HepG2 (cell line): ENCODE measurements at regions not wholly inside any gene's neighbourhood (a gene's known extent, or its start where the extent isn't known, plus 50 kb on each side); places are given as distances from the start of the nearest gene placed in this dataset.

Experiments used
- ATAC-seq: fragments of 200-7000 bp; cut with Tn5 transposase; 3 replicates; pipeline ENCODE4 v1.9.1; 2020; ENCODE audit warnings: mild to moderate bottlenecking, moderate library complexity
- BruUV-seq: library from RNA; stranded (reverse); fragments of 400-500 nt; replicated peaks from 2 replicates; lab custom pipeline; 2021; lab: Mats Ljungman, UMichigan
- CTCF ChIA-PET: fragments of 300-600 bp; formaldehyde crosslinking; extraction: SDS; loops from one replicate; lab custom pipeline; 2021; ENCODE audit warnings: low total read pairs, inconsistent platforms, low intra/inter-chr PET ratio; lab: Yijun Ruan, JAX
- POLR2A ChIA-PET: fragments of 350-600 bp; sonication (Branson Sonifier 250); formaldehyde crosslinking; loops from one replicate; lab custom pipeline; 2020; ENCODE audit warnings: antibody characterized with exemption, inconsistent platforms; lab: Yijun Ruan, JAX
- DNase-seq: peaks from one replicate; pipeline ENCODE4 v3.0.0-alpha.2; 2015; ENCODE audit warnings: low spot score
- FAIRE-seq: peaks from 3 replicates; lab custom pipeline; 2011; peaks lifted over from hg19 to GRCh38; lab: Jason Lieb, UNC
- H2AFZ ChIP-seq: one replicate; pipeline ENCODE4 v1.6.1; 2011; ENCODE audit warnings: low read length, inconsistent platforms
- H3K27ac ChIP-seq: fragments of 300-600 bp; 3 replicates; pipeline ENCODE4 v1.8.0; 2011; ENCODE audit warnings: mixed run types, mild to moderate bottlenecking, mixed read lengths, low read length, inconsistent platforms; ENCODE audit not compliant: insufficient read depth; ENCODE audit errors: extremely low read length
- H3K27me3 ChIP-seq, 2 experiments: fragments of 200-600 bp in 1 of 2; 2 replicates in 1 of 2; 3 replicates in 1 of 2; pipeline versions ENCODE4 v1.6.0 to v1.8.0; 2011; ENCODE audit warnings: low read length in 2 of 2, mild to moderate bottlenecking in 2 of 2, moderate library complexity in 2 of 2, inconsistent platforms in 1 of 2; ENCODE audit not compliant: insufficient read depth in 2 of 2, control insufficient read depth in 1 of 2
- H3K36me3 ChIP-seq, 2 experiments: fragments of 200-600 bp in 1 of 2; replicated peaks in 1 of 2; 2 replicates in 1 of 2; 3 replicates in 1 of 2; pipeline versions ENCODE4 v1.5.1 to v1.8.0; 2011; ENCODE audit warnings: low read length in 2 of 2, inconsistent platforms in 1 of 2; ENCODE audit not compliant: insufficient read depth in 2 of 2, control insufficient read depth in 1 of 2
- H3K4me1 ChIP-seq: 2 replicates; pipeline ENCODE4 v1.5.1; 2012; ENCODE audit warnings: low read length, inconsistent platforms; ENCODE audit not compliant: insufficient read depth
- H3K4me2 ChIP-seq: 2 replicates; pipeline ENCODE4 v1.6.0; 2011; ENCODE audit warnings: low read depth, low read length, inconsistent platforms
- H3K4me3 ChIP-seq, 3 experiments: fragments of 200-600 bp in 1 of 3; sonication (generic), shearing (Covaris generic) in 1 of 3; replicated peaks in 1 of 3; 2 replicates each; pipeline ENCODE4 v1.5.1; 2011 to 2016; ENCODE audit warnings: low read length in 3 of 3, inconsistent platforms in 2 of 3, low read depth in 2 of 3, mild to moderate bottlenecking in 2 of 3, control low read depth in 1 of 3, mixed read lengths in 1 of 3; ENCODE audit not compliant: insufficient read depth in 1 of 3
- H3K79me2 ChIP-seq: one replicate; pipeline ENCODE4 v1.6.1; 2011; ENCODE audit warnings: low read length, inconsistent platforms; ENCODE audit not compliant: insufficient read depth
- H3K9ac ChIP-seq: 2 replicates; pipeline ENCODE4 v1.6.0; 2011; ENCODE audit warnings: mild to moderate bottlenecking, low read depth, low read length, inconsistent platforms; ENCODE audit not compliant: insufficient read depth
- H3K9me3 ChIP-seq: 2 replicates; pipeline ENCODE4 v1.5.1; 2012; ENCODE audit warnings: mild to moderate bottlenecking, low read length
- H4K20me1 ChIP-seq: 2 replicates; pipeline ENCODE4 v1.6.0; 2011; ENCODE audit warnings: inconsistent platforms, mild to moderate bottlenecking, low read length, moderate library complexity; ENCODE audit not compliant: insufficient read depth
- BRD4 ChIP-seq: sonication (generic); formaldehyde crosslinking; IDR thresholded peaks from 2 replicates; pipeline ENCODE4 v1.4.0; 2020; ENCODE audit warnings: missing genetic modification reagents
- FOXA3 ChIP-seq: IDR thresholded peaks from 2 replicates; pipeline ENCODE4 v1.6.1; 2016; ENCODE audit warnings: missing genetic modification reagents, missing compliant biosample characterization
- HIVEP1 ChIP-seq: sonication (generic); formaldehyde crosslinking; IDR thresholded peaks from 2 replicates; pipeline ENCODE4 v1.4.0; 2020; ENCODE audit warnings: mild to moderate bottlenecking, missing genetic modification reagents
- NFIB ChIP-seq: sonication (generic); formaldehyde crosslinking; IDR thresholded peaks from 2 replicates; pipeline ENCODE4 v1.9.0; 2021; ENCODE audit warnings: missing genetic modification reagents, mild to moderate bottlenecking, borderline replicate concordance
- SAP130 ChIP-seq: IDR thresholded peaks from 2 replicates; pipeline ENCODE4 v1.6.1; 2016; ENCODE audit warnings: low read depth
- SNAPC2 ChIP-seq: sonication (generic); formaldehyde crosslinking; IDR thresholded peaks from 2 replicates; pipeline ENCODE4 v1.8.1; 2022; ENCODE audit warnings: mild to moderate bottlenecking, missing genetic modification reagents
- TRIM24 ChIP-seq: sonication (generic); formaldehyde crosslinking; IDR thresholded peaks from 2 replicates; pipeline ENCODE4 v1.8.0; 2022; ENCODE audit warnings: mild to moderate bottlenecking, missing genetic modification reagents
- ZNF468 ChIP-seq: sonication (generic); formaldehyde crosslinking; IDR thresholded peaks from 2 replicates; pipeline ENCODE4 v1.8.0; 2022; ENCODE audit warnings: mild to moderate bottlenecking, moderate library complexity, missing genetic modification reagents
- WGBS: methylation state at CpG from one replicate; pipeline ENCODE4 v1.1.6; 2017; ENCODE audit warnings: low lambda C conversion rate; 5-methylcytosine and 5-hydroxymethylcytosine counted together
- in situ Hi-C: cut with HindIII; loops from 2 replicates; pipeline ENCODE4 v1.10.0; 2017; ENCODE audit warnings: low pct_unique_long_range_greater_than_20kb; ENCODE audit not compliant: extremely low pct_ligation_motif_present
- intact Hi-C: fragments of 100-400 bp; cut with micrococcal nuclease; formaldehyde crosslinking; loops from one replicate; pipeline ENCODE4 v1.10.0; 2022; ENCODE audit not compliant: unreplicated experiment
- TF ChIP-seq, protein P1 (sequence below): sonication (generic); formaldehyde crosslinking; IDR thresholded peaks from 2 replicates; pipeline ENCODE4 v1.4.0; 2020; ENCODE audit warnings: missing genetic modification reagents
- TF ChIP-seq, protein P2 (sequence below): IDR thresholded peaks from 2 replicates; pipeline ENCODE4 v1.6.1; 2018; ENCODE audit warnings: missing genetic modification reagents
- TF ChIP-seq, protein P3 (sequence below): sonication (generic); formaldehyde crosslinking; IDR thresholded peaks from 2 replicates; pipeline ENCODE4 v1.5.1; 2020; ENCODE audit warnings: mild to moderate bottlenecking, missing genetic modification reagents, moderate library complexity

DNA sequence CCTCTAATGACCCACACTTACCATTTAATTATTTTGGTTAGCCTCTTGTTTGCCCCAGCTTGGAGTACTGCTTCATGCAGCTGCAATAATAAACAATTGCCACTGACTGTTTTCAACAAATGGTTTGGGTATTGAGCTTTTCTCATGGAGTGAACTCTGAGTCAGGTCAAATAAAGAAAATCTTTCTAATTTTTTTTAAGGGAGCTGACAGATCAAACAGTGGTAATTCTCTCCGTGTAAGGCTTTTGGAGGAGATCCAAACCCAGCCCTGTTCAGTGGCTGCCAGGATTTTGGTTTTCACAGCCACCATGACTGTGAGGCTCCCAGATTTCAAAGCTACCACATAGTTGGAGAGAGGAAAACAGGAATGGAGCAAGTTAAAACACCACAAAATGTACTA, 110.7 kb upstream of the EFNA5 start:
- ATAC-seq (no peak), DNase-seq (no peak), FAIRE-seq (no peak)
- Histone ChIP-seq H2AFZ (no peak overlapping the region), H3K4me3 (no peak overlapping the region), H3K9ac (no peak overlapping the region), H3K27ac (no peak overlapping the region), H3K9me3 (no peaks in the 10 kb centered on the region), H3K27me3 (no peaks in the 10 kb centered on the region), H3K4me2 (no peak overlapping the region), H3K79me2 (no peaks in the 10 kb centered on the region), H4K20me1 (no peaks in the 10 kb centered on the region), H3K36me3 (no peaks in the 10 kb centered on the region), H3K4me1 (no peaks in the 10 kb centered on the region)
- WGBS = 0% methylated on average over 1 of the region's 1 CpG
- CTCF ChIA-PET = no interaction called here
- intact Hi-C loops = no loop called here
- no peak for TF ChIP-seq HIVEP1
- TF ChIP-seq, protein P1, sequence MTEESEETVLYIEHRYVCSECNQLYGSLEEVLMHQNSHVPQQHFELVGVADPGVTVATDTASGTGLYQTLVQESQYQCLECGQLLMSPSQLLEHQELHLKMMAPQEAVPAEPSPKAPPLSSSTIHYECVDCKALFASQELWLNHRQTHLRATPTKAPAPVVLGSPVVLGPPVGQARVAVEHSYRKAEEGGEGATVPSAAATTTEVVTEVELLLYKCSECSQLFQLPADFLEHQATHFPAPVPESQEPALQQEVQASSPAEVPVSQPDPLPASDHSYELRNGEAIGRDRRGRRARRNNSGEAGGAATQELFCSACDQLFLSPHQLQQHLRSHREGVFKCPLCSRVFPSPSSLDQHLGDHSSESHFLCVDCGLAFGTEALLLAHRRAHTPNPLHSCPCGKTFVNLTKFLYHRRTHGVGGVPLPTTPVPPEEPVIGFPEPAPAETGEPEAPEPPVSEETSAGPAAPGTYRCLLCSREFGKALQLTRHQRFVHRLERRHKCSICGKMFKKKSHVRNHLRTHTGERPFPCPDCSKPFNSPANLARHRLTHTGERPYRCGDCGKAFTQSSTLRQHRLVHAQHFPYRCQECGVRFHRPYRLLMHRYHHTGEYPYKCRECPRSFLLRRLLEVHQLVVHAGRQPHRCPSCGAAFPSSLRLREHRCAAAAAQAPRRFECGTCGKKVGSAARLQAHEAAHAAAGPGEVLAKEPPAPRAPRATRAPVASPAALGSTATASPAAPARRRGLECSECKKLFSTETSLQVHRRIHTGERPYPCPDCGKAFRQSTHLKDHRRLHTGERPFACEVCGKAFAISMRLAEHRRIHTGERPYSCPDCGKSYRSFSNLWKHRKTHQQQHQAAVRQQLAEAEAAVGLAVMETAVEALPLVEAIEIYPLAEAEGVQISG (CRISPR knock-in tag) = no peak
- TF ChIP-seq NFIB (CRISPR knock-in tag) = no peak
- no peak for TF ChIP-seq SAP130 (CRISPR knock-in tag)
- TF ChIP-seq, protein P2, sequence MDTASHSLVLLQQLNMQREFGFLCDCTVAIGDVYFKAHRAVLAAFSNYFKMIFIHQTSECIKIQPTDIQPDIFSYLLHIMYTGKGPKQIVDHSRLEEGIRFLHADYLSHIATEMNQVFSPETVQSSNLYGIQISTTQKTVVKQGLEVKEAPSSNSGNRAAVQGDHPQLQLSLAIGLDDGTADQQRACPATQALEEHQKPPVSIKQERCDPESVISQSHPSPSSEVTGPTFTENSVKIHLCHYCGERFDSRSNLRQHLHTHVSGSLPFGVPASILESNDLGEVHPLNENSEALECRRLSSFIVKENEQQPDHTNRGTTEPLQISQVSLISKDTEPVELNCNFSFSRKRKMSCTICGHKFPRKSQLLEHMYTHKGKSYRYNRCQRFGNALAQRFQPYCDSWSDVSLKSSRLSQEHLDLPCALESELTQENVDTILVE = no peak
- TF ChIP-seq TRIM24 (CRISPR knock-in tag) = no peak
- TF ChIP-seq, protein P3, sequence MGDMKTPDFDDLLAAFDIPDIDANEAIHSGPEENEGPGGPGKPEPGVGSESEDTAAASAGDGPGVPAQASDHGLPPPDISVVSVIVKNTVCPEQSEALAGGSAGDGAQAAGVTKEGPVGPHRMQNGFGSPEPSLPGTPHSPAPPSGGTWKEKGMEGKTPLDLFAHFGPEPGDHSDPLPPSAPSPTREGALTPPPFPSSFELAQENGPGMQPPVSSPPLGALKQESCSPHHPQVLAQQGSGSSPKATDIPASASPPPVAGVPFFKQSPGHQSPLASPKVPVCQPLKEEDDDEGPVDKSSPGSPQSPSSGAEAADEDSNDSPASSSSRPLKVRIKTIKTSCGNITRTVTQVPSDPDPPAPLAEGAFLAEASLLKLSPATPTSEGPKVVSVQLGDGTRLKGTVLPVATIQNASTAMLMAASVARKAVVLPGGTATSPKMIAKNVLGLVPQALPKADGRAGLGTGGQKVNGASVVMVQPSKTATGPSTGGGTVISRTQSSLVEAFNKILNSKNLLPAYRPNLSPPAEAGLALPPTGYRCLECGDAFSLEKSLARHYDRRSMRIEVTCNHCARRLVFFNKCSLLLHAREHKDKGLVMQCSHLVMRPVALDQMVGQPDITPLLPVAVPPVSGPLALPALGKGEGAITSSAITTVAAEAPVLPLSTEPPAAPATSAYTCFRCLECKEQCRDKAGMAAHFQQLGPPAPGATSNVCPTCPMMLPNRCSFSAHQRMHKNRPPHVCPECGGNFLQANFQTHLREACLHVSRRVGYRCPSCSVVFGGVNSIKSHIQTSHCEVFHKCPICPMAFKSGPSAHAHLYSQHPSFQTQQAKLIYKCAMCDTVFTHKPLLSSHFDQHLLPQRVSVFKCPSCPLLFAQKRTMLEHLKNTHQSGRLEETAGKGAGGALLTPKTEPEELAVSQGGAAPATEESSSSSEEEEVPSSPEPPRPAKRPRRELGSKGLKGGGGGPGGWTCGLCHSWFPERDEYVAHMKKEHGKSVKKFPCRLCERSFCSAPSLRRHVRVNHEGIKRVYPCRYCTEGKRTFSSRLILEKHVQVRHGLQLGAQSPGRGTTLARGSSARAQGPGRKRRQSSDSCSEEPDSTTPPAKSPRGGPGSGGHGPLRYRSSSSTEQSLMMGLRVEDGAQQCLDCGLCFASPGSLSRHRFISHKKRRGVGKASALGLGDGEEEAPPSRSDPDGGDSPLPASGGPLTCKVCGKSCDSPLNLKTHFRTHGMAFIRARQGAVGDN = no peak
- TF ChIP-seq BRD4 (CRISPR knock-in tag) = no peak
- no peak for TF ChIP-seq FOXA3
- TF ChIP-seq SNAPC2 (CRISPR knock-in tag) = no peak
- TF ChIP-seq ZNF468 (CRISPR knock-in tag) = no peak
- no TSS peak for BruUV-seq
- POLR2A ChIA-PET = no interaction called here
- in situ Hi-C loops = no loop called here
